Activated naive CD4-positive, alpha-beta T cell treated with anti-CD3 and anti-CD28 coated beads for 36 hours (primary cell): ENCODE measurements at regions not wholly inside any gene's neighbourhood (a gene's known extent, or its start where the extent isn't known, plus 50 kb on each side); places are given as distances from the start of the nearest gene placed in this dataset.
"Not testable (repeated sequence)": the region's sequence is repeated elsewhere in the genome, so short reads cannot be mapped to it uniquely, and the experiment has no call there.

Source experiments
- CTCF ChIA-PET: fragments of 350-600 bp; sonication (Branson Sonifier 250); formaldehyde crosslinking; loops from one replicate; lab custom pipeline; 2021; ENCODE audit warnings: antibody characterized with exemption; lab: Charles Lee
- DNase-seq: peaks from one replicate; pipeline ENCODE4 v3.0.0-alpha.2; 2020
- H3K27ac Mint-ChIP-seq: one replicate; pipeline ENCODE4 v1.8.0; 2021; ENCODE audit warnings: mild to moderate bottlenecking, mixed read lengths
- H3K27me3 Mint-ChIP-seq: one replicate; pipeline ENCODE4 v1.8.0; 2021; ENCODE audit warnings: low read depth, mixed read lengths
- H3K36me3 Mint-ChIP-seq: one replicate; pipeline ENCODE4 v1.8.0; 2021; ENCODE audit warnings: low read depth, mixed read lengths
- H3K4me1 Mint-ChIP-seq: one replicate; pipeline ENCODE4 v1.8.0; 2021; ENCODE audit warnings: low read depth, mixed read lengths
- H3K4me3 Mint-ChIP-seq: one replicate; pipeline ENCODE4 v1.8.0; 2021; ENCODE audit warnings: mild to moderate bottlenecking, moderate library complexity, mixed read lengths
- H3K9me3 Mint-ChIP-seq: one replicate; pipeline ENCODE4 v1.8.0; 2021; ENCODE audit warnings: mixed read lengths
- intact Hi-C: fragments of 100-400 bp; cut with micrococcal nuclease; formaldehyde crosslinking; loops from one replicate; pipeline ENCODE4 v1.15.1; 2023

- no peak overlapping the region for H3K4me3 Mint-ChIP-seq
- intact Hi-C loops = no loop called here
- H3K36me3 Mint-ChIP-seq = no peaks in the 10 kb centered on the region
- DNase-seq = no peak
- no peaks in the 10 kb centered on the region for H3K9me3 Mint-ChIP-seq
- H3K27ac Mint-ChIP-seq = no peak overlapping the region
- H3K4me1 Mint-ChIP-seq = no peaks in the 10 kb centered on the region
- CTCF ChIA-PET = interaction anchor here (0.5 to 0.7 kb wide), 2 partner anchors 69 to 240 kb away, joined by 3 read pairs; no protein-coding TSS in a partner anchor
- peaks cover 7% of the 10 kb centered on the region for H3K27me3 Mint-ChIP-seq
Measured at GRCh38 chr6:167742719-167743303, 83.9 kb upstream of the AFDN start.

- DNase-seq = no peak
- Mint-ChIP-seq H3K36me3 (no peaks in the 10 kb centered on the region), H3K4me3 (no peak overlapping the region), H3K27me3 (peaks cover 6% of the 10 kb centered on the region), H3K4me1 (no peaks in the 10 kb centered on the region), H3K27ac (no peak overlapping the region), H3K9me3 (no peaks in the 10 kb centered on the region)
- intact Hi-C loops = no loop called here
- CTCF ChIA-PET = no interaction called here
Measured at GRCh38 chr6:167744681-167745669, 81.7 kb upstream of the AFDN start.

- intact Hi-C loops = no loop called here
- no peak overlapping the region for H3K4me3 Mint-ChIP-seq
- H3K27me3 Mint-ChIP-seq = peaks cover 6% of the 10 kb centered on the region
- H3K4me1 Mint-ChIP-seq = no peaks in the 10 kb centered on the region
- DNase-seq = no peak
- H3K36me3 Mint-ChIP-seq = no peaks in the 10 kb centered on the region
- CTCF ChIA-PET = no interaction called here
- no peaks in the 10 kb centered on the region for H3K9me3 Mint-ChIP-seq
- H3K27ac Mint-ChIP-seq = no peak overlapping the region
Measured at GRCh38 chr6:167745670-167746389, 80.9 kb upstream of the AFDN start.

DNA sequence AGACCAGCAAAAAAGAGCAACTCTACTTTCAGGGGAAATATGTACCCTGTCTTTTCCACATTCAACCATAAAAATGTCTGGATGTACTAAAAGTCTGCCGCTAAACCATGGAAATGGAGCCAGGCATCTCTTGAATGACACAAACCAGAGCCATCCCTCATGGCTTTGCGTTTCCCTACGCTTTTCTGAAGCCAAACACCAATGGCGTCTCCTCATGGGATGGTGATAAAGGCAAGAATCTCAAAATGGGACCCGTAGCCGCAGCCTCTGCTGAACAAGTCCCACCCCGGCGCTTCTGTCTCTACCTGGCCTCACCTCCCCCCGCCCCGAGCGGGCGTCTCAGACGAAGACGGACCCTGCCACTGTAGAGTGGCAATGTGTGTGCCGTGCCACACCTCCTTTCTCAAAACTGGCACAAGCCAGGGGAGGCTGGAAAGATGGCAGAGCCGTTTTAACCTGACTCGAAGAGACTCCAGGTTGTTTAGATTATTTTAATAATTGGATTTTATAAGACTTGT, 80.3 kb upstream of the AFDN start:
- Mint-ChIP-seq H3K27me3 (peaks cover 6% of the 10 kb centered on the region), H3K9me3 (no peaks in the 10 kb centered on the region), H3K4me1 (no peaks in the 10 kb centered on the region), H3K4me3 (no peak overlapping the region), H3K27ac (no peak overlapping the region), H3K36me3 (no peaks in the 10 kb centered on the region)
- no peak for DNase-seq
- intact Hi-C loops = no loop called here
- CTCF ChIA-PET = no interaction called here

DNA sequence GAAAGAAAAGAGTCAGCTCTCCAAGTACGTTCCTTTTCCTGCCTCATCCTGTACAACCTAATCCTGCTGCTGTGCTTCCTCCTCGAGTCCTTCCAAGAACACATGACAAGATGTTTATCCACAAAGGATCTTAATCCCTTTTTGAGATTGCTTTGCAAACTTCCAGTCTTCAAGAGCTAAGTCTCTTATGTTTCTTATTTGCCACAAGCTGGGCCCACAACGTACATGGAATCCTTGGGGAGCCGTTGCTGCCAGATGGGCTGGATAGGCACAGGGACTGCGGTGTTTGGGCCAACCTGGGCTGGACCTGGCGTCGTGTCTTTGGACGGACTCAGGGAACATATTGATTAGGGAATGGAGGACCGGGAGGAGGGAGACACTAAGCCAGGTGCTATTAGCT, 79.7 kb upstream of the AFDN start:
- no peak for DNase-seq
- no peak overlapping the region for H3K4me3 Mint-ChIP-seq
- H3K36me3 Mint-ChIP-seq = no peaks in the 10 kb centered on the region
- no peaks in the 10 kb centered on the region for H3K9me3 Mint-ChIP-seq
- intact Hi-C loops = no loop called here
- no peak overlapping the region for H3K27ac Mint-ChIP-seq
- peaks cover 6% of the 10 kb centered on the region for H3K27me3 Mint-ChIP-seq
- CTCF ChIA-PET = no interaction called here
- no peaks in the 10 kb centered on the region for H3K4me1 Mint-ChIP-seq

GRCh38 chr6:167747645-167748044, 79.1 kb upstream of the AFDN start:
- intact Hi-C loops = no loop called here
- Mint-ChIP-seq H3K4me3 (no peak overlapping the region), H3K9me3 (no peaks in the 10 kb centered on the region), H3K27ac (no peak overlapping the region), H3K36me3 (no peaks in the 10 kb centered on the region), H3K27me3 (peaks cover 6% of the 10 kb centered on the region), H3K4me1 (no peaks in the 10 kb centered on the region)
- CTCF ChIA-PET = no interaction called here
- DNase-seq = no peak

GRCh38 chr6:167748046-167748445, 78.7 kb upstream of the AFDN start:
- Mint-ChIP-seq H3K27ac (no peak overlapping the region), H3K9me3 (no peaks in the 10 kb centered on the region), H3K4me3 (no peak overlapping the region), H3K4me1 (no peaks in the 10 kb centered on the region), H3K27me3 (peaks cover 6% of the 10 kb centered on the region), H3K36me3 (no peaks in the 10 kb centered on the region)
- intact Hi-C loops = no loop called here
- CTCF ChIA-PET = no interaction called here
- no peak for DNase-seq

DNA sequence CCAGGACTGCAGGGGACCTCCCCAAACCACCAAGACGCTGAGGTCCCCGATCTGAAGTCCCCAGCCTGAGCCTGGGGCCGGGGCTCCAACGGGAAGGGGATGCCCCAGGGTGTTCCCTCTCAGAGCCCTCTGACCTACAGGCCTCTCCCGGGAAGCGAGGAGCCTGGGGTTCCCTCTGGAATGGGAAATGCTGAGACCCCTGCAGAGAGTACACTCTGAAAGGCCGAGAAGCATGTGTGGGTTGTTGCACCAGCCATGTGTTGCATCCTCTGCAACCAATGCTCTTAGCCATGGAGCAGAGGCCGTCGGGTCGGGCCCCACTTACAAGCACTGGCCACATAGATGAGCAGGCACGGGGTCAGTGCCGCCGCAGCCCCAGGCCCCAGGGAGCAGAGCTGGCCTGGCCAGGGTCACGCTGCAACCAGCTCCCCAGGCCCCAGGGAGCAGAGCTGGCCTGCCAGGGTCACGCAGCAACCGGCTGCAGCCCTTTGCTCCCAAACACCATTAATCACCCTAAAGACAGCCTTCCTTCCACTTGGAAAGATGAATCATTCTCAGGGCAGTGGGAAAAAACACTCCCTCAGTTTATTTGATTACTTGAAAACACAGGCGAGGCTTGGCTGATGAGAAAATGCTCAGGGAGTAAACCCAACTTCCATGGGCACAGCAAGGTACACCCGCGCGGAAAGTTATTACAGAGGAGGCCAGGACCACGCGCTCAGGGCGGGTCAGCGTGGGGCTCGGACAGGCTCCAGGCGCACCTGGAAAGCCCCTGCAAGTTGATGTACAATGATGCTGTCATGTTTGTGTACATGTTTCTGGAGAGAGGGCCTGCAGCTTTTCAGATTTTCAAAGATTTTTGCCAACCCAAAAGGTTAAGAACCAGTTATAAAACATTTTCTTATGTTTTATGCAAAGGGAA, 78.0 kb upstream of the AFDN start:
- intact Hi-C loops = no loop called here
- Mint-ChIP-seq H3K27ac (no peak overlapping the region), H3K27me3 (peaks cover 6% of the 10 kb centered on the region), H3K4me1 (no peaks in the 10 kb centered on the region), H3K36me3 (no peaks in the 10 kb centered on the region), H3K9me3 (no peaks in the 10 kb centered on the region), H3K4me3 (no peak overlapping the region)
- CTCF ChIA-PET = no interaction called here
- no peak for DNase-seq

DNA sequence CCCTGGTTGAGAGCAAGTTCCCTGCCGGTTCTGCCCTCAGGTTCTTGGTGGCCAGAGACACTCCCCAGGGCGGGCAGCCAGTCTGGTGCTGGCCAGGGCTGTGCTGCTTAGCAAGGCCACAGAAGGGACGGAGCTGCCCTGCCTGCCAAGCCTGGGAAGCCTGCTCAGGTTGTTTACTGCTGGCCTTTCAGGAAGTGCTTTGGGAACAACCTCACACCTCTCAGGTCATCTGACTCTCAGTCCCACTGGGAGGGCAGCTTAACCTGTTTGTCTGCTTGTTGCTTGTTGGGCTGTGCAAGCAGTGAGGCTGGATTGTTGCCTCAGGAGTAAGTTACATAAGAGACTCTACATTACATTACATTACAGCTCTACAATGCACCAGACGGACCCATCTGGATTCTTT, 75.8 kb upstream of the AFDN start:
- no peaks in the 10 kb centered on the region for H3K4me1 Mint-ChIP-seq
- peaks cover 4% of the 10 kb centered on the region for H3K27me3 Mint-ChIP-seq
- no peaks in the 10 kb centered on the region for H3K36me3 Mint-ChIP-seq
- no peaks in the 10 kb centered on the region for H3K9me3 Mint-ChIP-seq
- CTCF ChIA-PET = no interaction called here
- no peak overlapping the region for H3K4me3 Mint-ChIP-seq
- no peak overlapping the region for H3K27ac Mint-ChIP-seq
- intact Hi-C loops = no loop called here
- no peak for DNase-seq

DNA sequence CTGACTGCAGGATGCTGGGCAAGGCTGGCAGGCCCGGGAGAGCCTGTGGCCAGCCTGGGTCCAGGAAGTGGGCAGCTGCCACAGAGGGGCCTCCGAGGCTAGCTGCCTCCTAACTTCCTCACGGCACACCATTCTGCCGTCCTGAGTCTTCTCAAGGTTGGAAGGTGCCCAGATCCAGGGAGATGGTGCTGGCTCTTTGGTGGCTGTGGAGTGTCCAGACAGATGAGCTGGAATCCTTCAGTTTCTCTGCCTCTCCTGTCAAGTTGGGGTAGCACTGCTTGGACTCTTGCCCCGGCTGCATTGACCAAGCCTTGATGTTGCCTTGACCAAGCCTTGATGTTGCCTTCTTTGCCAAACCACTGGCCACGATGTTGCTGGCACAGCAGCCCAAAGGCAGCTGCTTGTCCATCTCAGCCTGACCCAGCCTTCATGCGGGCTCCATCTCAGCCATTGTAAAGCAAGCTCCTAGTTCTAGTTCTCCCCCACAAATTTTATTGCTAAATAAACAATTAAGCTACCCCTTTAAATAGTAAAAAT, 75.1 kb upstream of the AFDN start:
- Mint-ChIP-seq H3K27ac (no peak overlapping the region), H3K9me3 (no peaks in the 10 kb centered on the region), H3K4me3 (no peak overlapping the region), H3K36me3 (no peaks in the 10 kb centered on the region), H3K4me1 (no peaks in the 10 kb centered on the region), H3K27me3 (no peaks in the 10 kb centered on the region)
- intact Hi-C loops = no loop called here
- no peak for DNase-seq
- CTCF ChIA-PET = no interaction called here

- H3K36me3 Mint-ChIP-seq, H3K4me3 Mint-ChIP-seq, H3K9me3 Mint-ChIP-seq, DNase-seq, intact Hi-C loops, H3K27ac Mint-ChIP-seq, H3K4me1 Mint-ChIP-seq, CTCF ChIA-PET, H3K27me3 Mint-ChIP-seq: not testable (repeated sequence)
Measured at GRCh38 chr6:167753281-167753680, 73.4 kb upstream of the AFDN start.
